ENCODE measurements at regions not wholly inside any gene's neighbourhood (a gene's known extent, or its start where the extent isn't known, plus 50 kb on each side); places are given as distances from the start of the nearest gene placed in this dataset.

GRCh38 chr7:93048136-93048930 lies 69.4 kb downstream of the SAMD9 start:
- Mint-ChIP-seq H3K9me3 (no peaks in the 10 kb centered on the region), H3K36me3 (no peaks in the 10 kb centered on the region), H3K27me3 (peaks cover 1% of the 10 kb centered on the region), H3K4me1 (peaks cover under 1% of the 10 kb centered on the region), H3K27ac (no peak overlapping the region), H3K4me3 (no peak overlapping the region)
- ATAC-seq (ENCODE audit: low read depth), result no peak
- DNase-seq (ENCODE audit: low spot score in 2 of 2), result no peak

DNA sequence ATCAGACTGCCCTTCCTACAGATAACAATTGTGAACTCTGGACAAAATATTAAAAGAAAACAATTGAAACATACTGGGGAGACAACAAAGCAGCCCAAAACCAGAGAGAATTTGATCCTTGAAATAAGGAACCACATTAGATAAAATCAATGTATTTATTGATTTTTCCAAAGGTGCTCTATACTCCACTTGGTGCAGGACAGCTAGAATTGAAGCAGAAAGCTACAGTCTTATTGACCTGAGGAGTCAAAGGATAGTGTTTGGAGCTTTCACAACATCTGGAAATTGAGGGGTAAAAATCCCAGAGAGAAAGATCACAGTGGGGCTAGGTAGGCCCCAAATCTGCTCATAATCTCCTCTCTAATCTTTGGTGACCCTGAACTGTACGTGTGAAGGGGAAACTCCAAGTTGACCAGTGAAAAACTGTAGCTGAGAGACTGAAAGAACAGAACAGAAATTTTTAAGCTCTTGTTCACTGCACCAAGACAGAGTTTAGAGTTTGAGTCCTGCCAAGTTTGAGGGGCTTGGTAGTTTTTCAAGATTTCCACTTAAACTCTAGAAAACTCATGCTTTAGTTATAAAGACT lies 70.2 kb downstream of the SAMD9 start:
- Mint-ChIP-seq H3K4me3 (no peak overlapping the region), H3K27me3 (peaks cover 3% of the 10 kb centered on the region), H3K4me1 (no peaks in the 10 kb centered on the region), H3K36me3 (no peaks in the 10 kb centered on the region), H3K27ac (no peak overlapping the region), H3K9me3 (no peaks in the 10 kb centered on the region)
- no peak for ATAC-seq (ENCODE audit: low read depth)
- no peak for DNase-seq (ENCODE audit: low spot score in 2 of 2)

- no peaks in the 10 kb centered on the region for H3K9me3 Mint-ChIP-seq
- ATAC-seq (ENCODE audit: low read depth), result no peak
- H3K4me3 Mint-ChIP-seq, result no peak overlapping the region
- peaks cover 3% of the 10 kb centered on the region for H3K27me3 Mint-ChIP-seq
- no peak overlapping the region for H3K27ac Mint-ChIP-seq
- H3K36me3 Mint-ChIP-seq, result no peaks in the 10 kb centered on the region
- H3K4me1 Mint-ChIP-seq, result no peaks in the 10 kb centered on the region
- DNase-seq (ENCODE audit: low spot score in 2 of 2), result no peak
These were observed 71.1 kb downstream of the SAMD9 start for GRCh38 chr7:93046641-93047040.

- no peak overlapping the region for H3K27ac Mint-ChIP-seq
- DNase-seq (ENCODE audit: low spot score in 2 of 2) (no peak), ATAC-seq (ENCODE audit: low read depth) (no peak)
- H3K4me3 Mint-ChIP-seq, result no peak overlapping the region
- H3K4me1 Mint-ChIP-seq, result no peaks in the 10 kb centered on the region
- H3K27me3 Mint-ChIP-seq, result peaks cover 5% of the 10 kb centered on the region
- H3K9me3 Mint-ChIP-seq, result no peaks in the 10 kb centered on the region
- no peaks in the 10 kb centered on the region for H3K36me3 Mint-ChIP-seq
These were observed 73.5 kb downstream of the SAMD9 start for GRCh38 chr7:93044147-93044810.

DNA sequence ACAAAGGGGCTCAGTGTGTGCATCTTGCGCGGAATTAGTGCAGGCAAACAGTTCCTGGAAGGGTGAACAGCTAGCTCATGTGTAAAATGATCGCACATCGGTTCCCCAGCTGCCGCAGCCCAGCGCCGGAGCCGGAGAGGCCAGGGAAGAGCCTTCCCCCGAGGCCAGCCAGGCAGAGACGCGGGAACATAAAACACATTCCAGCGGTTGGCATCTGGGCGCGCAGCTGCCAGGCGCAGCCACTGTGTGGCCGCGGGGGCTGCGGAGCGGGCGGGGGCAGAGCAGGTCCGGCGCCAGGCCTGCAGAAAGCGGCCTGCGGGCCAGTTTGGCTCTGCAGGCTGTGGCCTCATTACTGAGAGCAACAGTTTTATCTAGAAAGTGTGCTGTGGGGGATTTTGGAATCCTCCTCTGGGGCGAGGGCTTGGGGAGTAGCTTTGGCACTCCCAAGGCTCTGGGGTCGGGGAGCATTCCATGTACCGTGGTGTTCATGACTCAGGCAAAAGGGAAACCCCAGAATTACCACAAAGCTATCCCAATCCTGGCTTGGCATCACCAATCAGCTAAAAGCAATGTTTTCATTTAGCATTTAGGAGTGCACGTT lies 74.3 kb downstream of the SAMD9 start:
- Mint-ChIP-seq H3K4me3 (no peak overlapping the region), H3K4me1 (no peaks in the 10 kb centered on the region), H3K9me3 (no peaks in the 10 kb centered on the region), H3K27ac (no peak overlapping the region), H3K27me3 (peaks cover 5% of the 10 kb centered on the region), H3K36me3 (no peaks in the 10 kb centered on the region)
- ATAC-seq (ENCODE audit: low read depth) (no peak), DNase-seq (ENCODE audit: low spot score in 2 of 2) (no peak)

GRCh38 chr7:93040355-93040754 lies 77.4 kb downstream of the SAMD9 start:
- DNase-seq (ENCODE audit: low spot score in 2 of 2) (no peak), ATAC-seq (ENCODE audit: low read depth) (no peak)
- H3K36me3 Mint-ChIP-seq, result no peaks in the 10 kb centered on the region
- no peak overlapping the region for H3K4me3 Mint-ChIP-seq
- H3K9me3 Mint-ChIP-seq, result no peaks in the 10 kb centered on the region
- H3K27ac Mint-ChIP-seq, result no peak overlapping the region
- H3K27me3 Mint-ChIP-seq, result peaks cover 3% of the 10 kb centered on the region
- peaks cover 2% of the 10 kb centered on the region for H3K4me1 Mint-ChIP-seq

- H3K4me3 Mint-ChIP-seq, result no peak overlapping the region
- peaks cover 2% of the 10 kb centered on the region for H3K4me1 Mint-ChIP-seq
- no peak overlapping the region for H3K27ac Mint-ChIP-seq
- H3K9me3 Mint-ChIP-seq, result no peaks in the 10 kb centered on the region
- H3K27me3 Mint-ChIP-seq, result peaks cover 3% of the 10 kb centered on the region
- no peak for ATAC-seq (ENCODE audit: low read depth)
- DNase-seq (ENCODE audit: low spot score in 2 of 2), result no peak
- H3K36me3 Mint-ChIP-seq, result no peaks in the 10 kb centered on the region
These were observed 78.0 kb downstream of the SAMD9 start for GRCh38 chr7:93039786-93040185.

DNA sequence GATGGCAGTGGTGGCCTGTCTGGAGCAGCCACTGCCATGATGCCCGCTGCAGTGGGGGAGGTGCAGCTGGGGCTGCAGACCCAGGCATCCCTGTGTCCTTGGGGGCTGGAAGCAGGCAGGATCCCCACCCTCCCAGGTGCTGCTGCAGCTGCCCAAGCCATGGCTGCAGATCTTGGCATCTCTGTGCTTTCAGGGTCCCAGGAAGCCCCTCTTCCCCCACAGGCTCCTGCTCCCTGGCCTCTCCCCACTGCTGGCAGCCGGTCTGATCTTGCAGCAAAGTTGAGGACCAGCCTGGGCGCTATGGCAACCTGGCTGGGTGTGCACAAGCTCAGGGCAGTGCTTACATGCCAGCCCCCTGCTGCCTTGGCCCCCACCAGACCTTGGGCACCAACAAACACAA lies 78.5 kb downstream of the SAMD9 start:
- Mint-ChIP-seq H3K36me3 (no peaks in the 10 kb centered on the region), H3K4me3 (no peak overlapping the region), H3K27me3 (peaks cover 3% of the 10 kb centered on the region), H3K9me3 (no peaks in the 10 kb centered on the region), H3K4me1 (peaks cover 2% of the 10 kb centered on the region), H3K27ac (no peak overlapping the region)
- no peak for ATAC-seq (ENCODE audit: low read depth)
- no peak for DNase-seq (ENCODE audit: low spot score in 2 of 2)

DNA sequence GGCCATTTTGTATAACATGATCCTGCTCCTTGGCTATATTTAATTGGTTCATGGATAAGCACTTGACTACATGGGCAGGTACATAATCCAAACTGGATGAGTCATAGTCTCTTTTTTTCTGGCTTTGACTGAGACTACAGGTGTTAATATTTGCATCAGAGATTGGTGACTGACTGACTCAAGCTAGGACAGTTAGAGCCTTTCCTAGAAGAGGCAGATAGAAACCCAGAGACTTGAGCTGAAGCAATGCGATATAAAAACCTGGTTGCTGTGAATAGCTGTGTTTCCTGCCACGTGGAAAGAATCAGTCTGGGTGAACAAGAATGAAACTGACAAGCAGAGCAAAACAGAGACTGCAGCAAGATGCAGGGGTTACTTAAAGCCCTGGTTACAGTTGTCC lies 81.0 kb downstream of the SAMD9 start:
- H3K4me1 Mint-ChIP-seq, result peaks cover 2% of the 10 kb centered on the region

DNA sequence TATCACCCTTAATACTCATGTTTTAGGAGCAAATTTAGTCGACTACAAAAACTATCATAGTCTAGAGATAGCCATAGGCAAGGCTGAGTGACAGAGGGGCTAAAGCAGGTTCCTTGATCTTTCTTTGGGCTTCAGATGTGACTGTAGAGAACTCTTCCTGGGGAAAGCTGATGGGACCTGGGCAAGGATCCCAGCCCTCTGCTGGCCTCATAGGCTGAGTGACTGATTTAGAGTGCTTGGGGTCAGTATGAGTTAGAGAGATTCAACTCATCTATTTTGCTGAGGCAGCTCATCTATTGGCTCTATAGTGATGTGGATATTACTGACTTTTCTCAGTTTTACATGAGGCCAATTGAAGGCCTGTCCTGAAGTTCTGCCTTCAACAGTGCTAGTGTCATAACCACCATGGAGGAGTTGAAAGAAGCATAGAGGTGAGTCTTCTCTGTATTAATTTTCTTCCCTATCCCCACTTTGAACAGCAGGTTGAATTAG lies 81.6 kb downstream of the SAMD9 start:
- Mint-ChIP-seq H3K27me3 (peaks cover 3% of the 10 kb centered on the region), H3K4me3 (no peak overlapping the region), H3K27ac (no peak overlapping the region), H3K9me3 (peaks cover 3% of the 10 kb centered on the region), H3K4me1 (peaks cover 2% of the 10 kb centered on the region), H3K36me3 (no peaks in the 10 kb centered on the region)
- no peak for DNase-seq (ENCODE audit: low spot score in 2 of 2)
- ATAC-seq (ENCODE audit: low read depth), result no peak

More for the DNA sequence above, 81.0 kb downstream of the SAMD9 start:
- no peaks in the 10 kb centered on the region for H3K36me3 Mint-ChIP-seq
- no peak overlapping the region for H3K4me3 Mint-ChIP-seq
- ATAC-seq (ENCODE audit: low read depth) (no peak), DNase-seq (ENCODE audit: low spot score in 2 of 2) (no peak)
- peaks cover 2% of the 10 kb centered on the region for H3K27me3 Mint-ChIP-seq
- H3K27ac Mint-ChIP-seq, result no peak overlapping the region
- peaks cover 2% of the 10 kb centered on the region for H3K9me3 Mint-ChIP-seq

DNA sequence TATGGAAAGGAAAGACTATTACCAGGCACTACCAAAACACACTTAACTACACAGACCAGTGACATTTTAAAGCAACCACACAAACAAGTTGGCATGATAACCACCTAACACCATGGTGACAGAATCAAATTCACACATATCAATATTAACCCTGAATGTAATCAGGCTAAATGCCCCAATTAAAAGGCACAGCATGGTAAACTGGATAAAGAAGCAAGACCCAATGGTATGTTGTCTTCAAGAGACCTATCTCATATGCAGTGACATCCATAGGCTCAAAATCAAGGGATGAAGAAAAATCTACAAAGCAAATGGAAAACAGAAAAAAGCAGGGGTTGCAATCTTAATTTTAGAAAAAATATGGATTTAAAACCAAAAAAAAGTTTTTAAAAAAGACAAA lies 86.0 kb downstream of the SAMD9 start:
- DNase-seq (ENCODE audit: low spot score in 2 of 2) (no peak), ATAC-seq (ENCODE audit: low read depth) (no peak)
- Mint-ChIP-seq H3K27ac (no peak overlapping the region), H3K36me3 (no peaks in the 10 kb centered on the region), H3K9me3 (peaks cover 8% of the 10 kb centered on the region), H3K27me3 (peaks cover 5% of the 10 kb centered on the region), H3K4me3 (no peak overlapping the region), H3K4me1 (no peaks in the 10 kb centered on the region)

DNA sequence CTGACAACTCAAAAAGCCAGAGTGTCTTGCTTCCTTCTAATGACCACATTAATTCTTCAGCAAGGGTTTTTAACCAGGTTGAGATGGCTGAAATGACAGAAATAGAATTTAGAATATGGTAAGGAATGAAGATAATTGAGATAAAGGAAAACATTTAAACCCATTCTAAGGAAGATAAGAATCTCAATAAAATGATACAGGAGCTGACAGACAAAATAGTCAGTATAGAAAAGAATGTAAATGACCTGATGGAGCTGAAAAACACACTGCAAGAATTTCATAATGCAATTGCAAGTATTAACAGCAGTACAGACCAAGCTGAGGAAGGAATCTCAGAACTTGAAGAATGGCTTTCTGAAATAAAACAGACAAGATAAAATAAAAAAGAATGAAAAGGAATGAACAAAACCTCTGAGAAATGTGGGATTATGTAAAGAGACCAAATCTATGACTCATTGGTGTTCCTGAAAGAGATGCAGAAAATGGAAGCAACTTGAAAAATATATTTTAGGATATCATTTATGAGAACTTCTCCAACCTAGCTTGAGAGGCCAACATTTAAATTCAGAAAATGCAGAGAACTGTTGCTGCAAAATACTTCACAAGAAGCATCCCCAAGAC lies 87.1 kb downstream of the SAMD9 start:
- H3K9me3 Mint-ChIP-seq, result peaks cover 8% of the 10 kb centered on the region
- H3K4me1 Mint-ChIP-seq, result no peaks in the 10 kb centered on the region
- DNase-seq (ENCODE audit: low spot score in 2 of 2), result no peak
- no peak overlapping the region for H3K4me3 Mint-ChIP-seq
- ATAC-seq (ENCODE audit: low read depth), result no peak
- H3K27ac Mint-ChIP-seq, result no peak overlapping the region
- peaks cover 5% of the 10 kb centered on the region for H3K27me3 Mint-ChIP-seq
- H3K36me3 Mint-ChIP-seq, result no peaks in the 10 kb centered on the region

- DNase-seq (ENCODE audit: low spot score in 2 of 2), result no peak
- H3K36me3 Mint-ChIP-seq, result no peaks in the 10 kb centered on the region
- H3K27me3 Mint-ChIP-seq, result peaks cover 5% of the 10 kb centered on the region
- H3K9me3 Mint-ChIP-seq, result peaks cover 8% of the 10 kb centered on the region
- no peak for ATAC-seq (ENCODE audit: low read depth)
- H3K4me3 Mint-ChIP-seq, result no peak overlapping the region
- no peaks in the 10 kb centered on the region for H3K4me1 Mint-ChIP-seq
- no peak overlapping the region for H3K27ac Mint-ChIP-seq
These were observed 88.7 kb downstream of the SAMD9 start for GRCh38 chr7:93029056-93029455.

GRCh38 chr7:93028610-93029009 lies 89.2 kb downstream of the SAMD9 start:
- ATAC-seq (ENCODE audit: low read depth) (no peak), DNase-seq (ENCODE audit: low spot score in 2 of 2) (no peak)
- Mint-ChIP-seq H3K36me3 (no peaks in the 10 kb centered on the region), H3K9me3 (peaks cover 8% of the 10 kb centered on the region), H3K4me3 (no peak overlapping the region), H3K27me3 (peaks cover 5% of the 10 kb centered on the region), H3K27ac (no peak overlapping the region), H3K4me1 (no peaks in the 10 kb centered on the region)

Measured in memory B cell (primary cell).